RWPE2 (cell line): ENCODE measurements at regions not wholly inside any gene's neighbourhood (a gene's known extent, or its start where the extent isn't known, plus 50 kb on each side); places are given as distances from the start of the nearest gene placed in this dataset.

Experiments used
- ATAC-seq: fragments of 200-7000 bp; cut with Tn5 transposase; 3 replicates; pipeline ENCODE4 v1.9.1; 2021; ENCODE audit warnings: low read depth
- DNase-seq: peaks from one replicate; pipeline ENCODE4 v3.0.0-alpha.2; 2020; ENCODE audit warnings: low spot score
- H3K27ac ChIP-seq: fragments of 450-650 bp; 2 replicates; pipeline ENCODE4 v1.5.1; 2017; ENCODE audit warnings: mild to moderate bottlenecking; ENCODE audit not compliant: poor library complexity, severe bottlenecking
- H3K27me3 ChIP-seq: fragments of 250-450 bp; sonication (Bioruptor Pico); 2 replicates; pipeline ENCODE4 v1.5.1; 2021; ENCODE audit warnings: mild to moderate bottlenecking, moderate library complexity; ENCODE audit not compliant: insufficient read depth, poor library complexity, severe bottlenecking
- H3K36me3 ChIP-seq: fragments of 250-450 bp; sonication (Bioruptor Pico); 2 replicates; pipeline ENCODE4 v1.5.1; 2020; ENCODE audit warnings: low read depth, mild to moderate bottlenecking, moderate library complexity
- H3K4me1 ChIP-seq: fragments of 250-450 bp; sonication (Bioruptor Pico); 2 replicates; pipeline ENCODE4 v1.5.1; 2021; ENCODE audit warnings: mild to moderate bottlenecking, moderate library complexity; ENCODE audit not compliant: insufficient read depth, poor library complexity, severe bottlenecking
- H3K4me3 ChIP-seq: fragments of 250-450 bp; sonication (Bioruptor Pico); 2 replicates; pipeline ENCODE4 v1.5.1; 2021; ENCODE audit warnings: mild to moderate bottlenecking, moderate library complexity; ENCODE audit not compliant: severe bottlenecking
- H3K9me3 ChIP-seq: fragments of 250-450 bp; sonication (Bioruptor Pico); 2 replicates; pipeline ENCODE4 v1.5.1; 2021; ENCODE audit warnings: mild to moderate bottlenecking, moderate library complexity; ENCODE audit not compliant: severe bottlenecking
- TF ChIP-seq, protein P1 (sequence below): fragments of 450-650 bp; IDR thresholded peaks from one replicate; pipeline ENCODE4 v1.5.1; 2017; ENCODE audit warnings: mild to moderate bottlenecking, moderate library complexity; ENCODE audit not compliant: poor library complexity, severe bottlenecking

DNA sequence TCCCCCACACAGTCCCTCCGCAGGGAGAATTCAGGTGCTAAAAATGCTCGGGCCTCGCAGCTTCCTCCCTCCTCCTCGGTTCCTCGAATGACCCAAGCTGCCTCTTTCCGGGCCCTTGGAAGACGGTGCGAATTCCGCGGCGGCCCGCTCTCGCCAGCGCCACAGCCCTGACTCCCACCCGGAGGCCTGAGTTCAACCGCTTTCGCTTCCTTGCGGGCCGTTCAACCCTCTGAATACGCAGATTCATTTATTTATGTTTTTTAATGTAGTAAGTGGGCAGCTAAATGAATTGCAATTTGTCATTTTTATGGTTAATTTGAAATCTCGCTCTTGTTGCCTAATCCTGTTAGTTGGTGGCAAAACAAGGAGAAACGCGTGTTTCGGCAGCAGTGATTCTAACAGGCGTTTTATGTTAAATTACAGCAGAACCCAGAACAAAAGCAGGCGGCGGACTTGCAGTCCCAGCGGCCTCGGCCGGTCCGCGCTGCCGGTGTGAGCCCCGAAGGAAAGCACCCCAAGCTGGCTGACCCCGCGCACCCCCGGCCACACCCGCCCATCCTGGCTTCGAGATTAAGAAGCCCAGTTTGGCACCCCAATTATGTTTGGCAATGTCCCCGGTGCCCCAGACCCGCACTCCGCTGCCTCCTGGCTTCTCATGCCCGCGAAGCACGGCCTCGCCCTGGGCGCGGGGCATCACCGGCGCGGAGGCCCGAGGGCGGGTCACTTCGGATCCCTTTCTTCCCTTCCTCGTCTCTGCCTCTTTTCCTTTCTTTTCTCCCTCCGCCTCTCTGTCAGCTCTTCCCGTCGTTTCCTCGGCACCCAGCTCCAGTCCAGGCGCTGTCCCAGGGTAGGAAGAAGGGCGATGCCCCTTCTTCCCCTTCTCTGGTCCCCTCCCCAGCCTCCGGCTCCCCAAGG is 75.9 kb downstream of the INSIG1 start:
- ATAC-seq (no peak), DNase-seq (no peak)
- H3K36me3 ChIP-seq, result no peaks in the 10 kb centered on the region
- H3K27ac ChIP-seq, result no peak overlapping the region
- H3K9me3 ChIP-seq, result no peaks in the 10 kb centered on the region
- H3K4me3 ChIP-seq, result no peak overlapping the region
- H3K27me3 ChIP-seq, result peaks cover 86% of the 10 kb centered on the region
- TF ChIP-seq, protein P1, sequence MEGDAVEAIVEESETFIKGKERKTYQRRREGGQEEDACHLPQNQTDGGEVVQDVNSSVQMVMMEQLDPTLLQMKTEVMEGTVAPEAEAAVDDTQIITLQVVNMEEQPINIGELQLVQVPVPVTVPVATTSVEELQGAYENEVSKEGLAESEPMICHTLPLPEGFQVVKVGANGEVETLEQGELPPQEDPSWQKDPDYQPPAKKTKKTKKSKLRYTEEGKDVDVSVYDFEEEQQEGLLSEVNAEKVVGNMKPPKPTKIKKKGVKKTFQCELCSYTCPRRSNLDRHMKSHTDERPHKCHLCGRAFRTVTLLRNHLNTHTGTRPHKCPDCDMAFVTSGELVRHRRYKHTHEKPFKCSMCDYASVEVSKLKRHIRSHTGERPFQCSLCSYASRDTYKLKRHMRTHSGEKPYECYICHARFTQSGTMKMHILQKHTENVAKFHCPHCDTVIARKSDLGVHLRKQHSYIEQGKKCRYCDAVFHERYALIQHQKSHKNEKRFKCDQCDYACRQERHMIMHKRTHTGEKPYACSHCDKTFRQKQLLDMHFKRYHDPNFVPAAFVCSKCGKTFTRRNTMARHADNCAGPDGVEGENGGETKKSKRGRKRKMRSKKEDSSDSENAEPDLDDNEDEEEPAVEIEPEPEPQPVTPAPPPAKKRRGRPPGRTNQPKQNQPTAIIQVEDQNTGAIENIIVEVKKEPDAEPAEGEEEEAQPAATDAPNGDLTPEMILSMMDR, result no peak
- no peaks in the 10 kb centered on the region for H3K4me1 ChIP-seq

DNA sequence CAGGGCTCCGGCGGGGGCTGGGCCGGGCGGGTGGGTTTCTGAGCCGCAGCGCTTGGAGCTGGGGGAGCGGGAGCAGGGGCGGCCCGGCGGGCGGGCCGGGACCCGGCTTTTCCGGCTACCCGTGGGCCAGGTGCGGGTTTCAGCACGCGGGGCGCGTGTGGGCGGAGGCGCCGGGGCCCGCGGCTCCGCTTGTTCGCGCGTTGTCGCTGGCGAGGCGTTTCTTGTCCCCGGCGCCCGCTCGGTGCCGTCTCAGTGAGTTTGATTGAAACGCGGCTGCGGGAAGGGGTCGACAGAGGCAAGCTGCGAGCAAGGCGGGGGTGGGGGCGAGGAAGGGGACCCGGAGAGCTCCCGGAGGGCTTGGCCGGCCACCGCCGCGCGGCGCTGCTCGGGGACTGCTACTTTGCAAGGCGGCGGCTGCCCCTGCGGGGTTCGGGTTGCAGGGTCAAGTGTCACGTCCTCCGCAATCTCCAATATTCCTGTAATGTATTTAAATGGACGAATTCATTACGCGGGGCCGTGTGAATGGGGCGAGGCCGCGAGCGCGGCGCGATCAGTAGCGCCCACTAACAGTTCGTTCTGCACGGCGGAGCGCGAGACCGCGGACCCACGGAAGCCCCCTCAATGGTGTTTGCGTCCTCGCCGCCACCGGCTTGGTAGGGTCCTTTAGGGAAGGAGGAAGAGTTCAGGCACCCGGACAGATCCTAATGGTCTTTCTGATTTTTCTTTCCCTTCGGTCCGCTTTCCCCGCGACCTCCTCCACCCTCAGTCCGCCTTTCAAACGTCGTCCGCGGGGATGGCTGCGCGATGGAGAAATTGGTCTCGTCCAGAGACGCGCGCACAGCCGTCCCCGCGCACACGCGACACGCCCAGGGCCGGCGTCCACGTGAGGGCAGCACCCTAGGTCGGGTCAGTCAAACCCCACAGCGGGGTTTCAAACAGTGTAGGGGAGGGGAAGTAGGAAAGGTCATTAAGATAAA is 76.9 kb downstream of the INSIG1 start:
- Histone ChIP-seq H3K27ac (no peak overlapping the region), H3K9me3 (no peaks in the 10 kb centered on the region), H3K4me1 (no peaks in the 10 kb centered on the region), H3K36me3 (no peaks in the 10 kb centered on the region), H3K27me3 (peaks cover 96% of the 10 kb centered on the region), H3K4me3 (no peak overlapping the region)
- no peak for ATAC-seq
- DNase-seq, result no peak
- TF ChIP-seq, protein P1, result no peak

DNA sequence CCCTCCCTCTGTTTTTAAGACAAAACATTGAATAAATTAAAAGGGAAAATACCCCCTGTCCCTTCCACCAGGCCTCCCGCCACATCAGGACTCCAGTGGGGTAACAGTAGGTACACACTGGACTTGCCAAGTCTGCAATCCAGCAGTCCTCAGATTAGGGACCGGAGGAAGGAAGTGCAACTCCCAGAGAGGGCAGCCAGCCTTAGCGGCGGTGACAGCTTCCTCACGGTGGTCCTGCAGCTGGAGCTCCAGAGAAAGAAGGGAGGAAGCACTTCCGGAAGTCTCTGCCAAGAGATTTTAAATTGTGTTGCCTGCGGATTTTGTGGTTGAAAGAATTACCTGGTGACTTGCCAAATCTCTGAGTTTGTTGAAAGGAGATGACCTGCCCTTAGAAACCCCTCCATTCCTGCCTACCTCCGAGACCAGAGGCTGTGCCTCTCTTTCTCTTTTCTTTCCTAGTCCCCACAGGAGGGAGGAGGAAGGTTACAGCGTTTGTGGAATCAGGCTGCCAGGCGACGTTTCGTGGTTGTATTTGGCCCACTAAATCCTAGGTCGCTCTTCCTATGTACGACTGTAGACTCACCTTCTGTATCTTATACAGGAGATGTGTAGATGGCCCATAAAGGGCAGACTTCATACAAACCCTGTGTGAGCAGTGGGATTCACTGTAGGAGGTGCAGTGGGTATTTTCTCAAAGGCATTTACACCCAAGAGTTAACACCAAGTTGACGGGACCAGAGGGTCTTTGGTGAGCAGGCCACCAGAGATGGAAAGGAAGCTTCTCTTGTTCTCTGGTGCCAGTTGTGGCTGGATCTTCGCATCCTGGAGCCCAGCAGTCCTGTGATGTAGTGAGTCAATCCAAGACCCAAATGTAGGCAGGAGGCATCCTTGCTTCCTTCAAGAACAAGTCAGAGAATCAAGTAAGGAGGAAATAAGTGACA is 77.9 kb downstream of the INSIG1 start:
- no peaks in the 10 kb centered on the region for H3K36me3 ChIP-seq
- H3K27me3 ChIP-seq, result peaks cover 97% of the 10 kb centered on the region
- ATAC-seq (no peak), DNase-seq (no peak)
- TF ChIP-seq, protein P1, result no peak
- no peaks in the 10 kb centered on the region for H3K9me3 ChIP-seq
- H3K27ac ChIP-seq, result no peak overlapping the region
- no peak overlapping the region for H3K4me3 ChIP-seq
- no peaks in the 10 kb centered on the region for H3K4me1 ChIP-seq

DNA sequence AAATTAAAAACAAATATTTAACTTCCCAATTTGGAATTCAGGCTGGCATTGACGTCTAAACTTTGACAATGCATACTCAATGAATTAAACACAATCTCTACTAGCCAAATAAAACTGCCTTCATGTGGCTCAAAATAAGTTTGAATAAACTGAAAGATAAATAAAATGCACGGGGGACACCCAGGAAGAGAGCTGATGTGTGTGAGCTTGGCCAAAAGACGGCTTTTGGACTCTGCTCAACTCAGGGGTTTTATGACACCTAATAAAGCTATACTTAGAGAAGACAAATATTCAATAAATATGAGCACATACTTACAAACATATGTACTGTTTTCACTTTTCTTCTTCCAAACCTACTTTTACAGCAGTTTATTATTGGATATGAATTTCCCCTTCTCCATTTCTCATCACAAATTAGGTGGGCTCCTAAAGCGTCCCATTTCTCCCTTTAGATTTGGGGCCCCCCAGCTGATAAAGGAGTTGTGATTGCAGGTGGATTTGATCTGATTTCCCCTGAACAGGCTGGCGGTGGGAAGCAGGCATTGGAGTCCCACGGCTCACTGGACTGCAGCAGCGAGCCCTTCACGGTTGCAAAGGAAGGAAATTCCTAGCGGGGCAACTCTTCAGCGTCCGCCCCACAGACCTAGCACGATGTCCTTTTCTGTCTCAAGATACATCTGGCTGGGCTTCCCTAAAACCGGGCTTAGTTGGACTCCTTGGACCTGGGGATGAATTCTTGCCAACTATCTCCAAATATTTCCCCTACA is 79.6 kb downstream of the INSIG1 start:
- DNase-seq (no peak), ATAC-seq (no peak)
- TF ChIP-seq, protein P1, result no peak
- Histone ChIP-seq H3K4me1 (no peaks in the 10 kb centered on the region), H3K27me3 (peaks cover 100% of the 10 kb centered on the region), H3K36me3 (no peaks in the 10 kb centered on the region), H3K27ac (no peak overlapping the region), H3K4me3 (no peak overlapping the region), H3K9me3 (no peaks in the 10 kb centered on the region)
